GM23248 (cell line): ENCODE measurements at regions not wholly inside any gene's neighbourhood (a gene's known extent, or its start where the extent isn't known, plus 50 kb on each side); places are given as distances from the start of the nearest gene placed in this dataset.

Experiments
- DNase-seq: peaks from one replicate; pipeline ENCODE4 v3.0.0-alpha.2; 2015
- H2AFZ ChIP-seq: fragments of 200-600 bp; sonication (generic); 2 replicates; pipeline ENCODE4 v1.6.1; 2016; ENCODE audit warnings: antibody characterized with exemption
- H3F3A ChIP-seq: fragments of 200-600 bp; sonication (generic); 2 replicates; pipeline ENCODE4 v1.6.1; 2016; ENCODE audit warnings: mild to moderate bottlenecking, antibody characterized with exemption, mixed run types; ENCODE audit not compliant: insufficient read depth
- H3K27ac ChIP-seq: fragments of 200-600 bp; sonication (generic); 2 replicates; pipeline ENCODE4 v1.5.1; 2016; ENCODE audit warnings: mild to moderate bottlenecking
- H3K27me3 ChIP-seq: fragments of 200-600 bp; sonication (generic); replicated peaks from 2 replicates; pipeline ENCODE4 v1.6.1; 2016; ENCODE audit warnings: mild to moderate bottlenecking; ENCODE audit not compliant: insufficient read depth
- H3K36me3 ChIP-seq: fragments of 200-600 bp; sonication (generic); 2 replicates; pipeline ENCODE4 v1.6.1; 2016; ENCODE audit warnings: low read depth, mild to moderate bottlenecking
- H3K4me1 ChIP-seq: fragments of 200-600 bp; sonication (generic); 2 replicates; pipeline ENCODE4 v1.6.1; 2016; ENCODE audit warnings: mild to moderate bottlenecking; ENCODE audit not compliant: insufficient read depth
- H3K4me2 ChIP-seq: fragments of 200-600 bp; sonication (generic); one replicate; pipeline ENCODE4 v1.6.1; 2016; ENCODE audit warnings: mild to moderate bottlenecking; ENCODE audit not compliant: unreplicated experiment
- H3K4me3 ChIP-seq: fragments of 200-600 bp; sonication (generic); 2 replicates; pipeline ENCODE4 v1.5.1; 2016; ENCODE audit warnings: mild to moderate bottlenecking
- H3K79me2 ChIP-seq: fragments of 200-600 bp; sonication (generic); 2 replicates; pipeline ENCODE4 v1.6.1; 2016; ENCODE audit warnings: mild to moderate bottlenecking; ENCODE audit not compliant: insufficient read depth
- H3K9ac ChIP-seq: fragments of 200-600 bp; sonication (generic); 2 replicates; pipeline ENCODE4 v1.6.1; 2016; ENCODE audit warnings: mild to moderate bottlenecking
- H3K9me2 ChIP-seq: fragments of 200-600 bp; sonication (generic); 2 replicates; pipeline ENCODE4 v1.6.1; 2016; ENCODE audit warnings: mixed run types, mild to moderate bottlenecking, moderate library complexity; ENCODE audit not compliant: insufficient read depth
- H3K9me3 ChIP-seq: fragments of 200-600 bp; sonication (generic); one replicate; pipeline ENCODE4 v1.6.1; 2017; ENCODE audit warnings: low read depth
- H4K20me1 ChIP-seq: fragments of 200-600 bp; sonication (generic); 2 replicates; pipeline ENCODE4 v1.6.0; 2016; ENCODE audit not compliant: insufficient read depth
- EZH2 ChIP-seq: fragments of 200-600 bp; sonication (generic); IDR thresholded peaks from 2 replicates; pipeline ENCODE4 v1.6.1; 2018; ENCODE audit warnings: antibody characterized with exemption, mild to moderate bottlenecking; ENCODE audit not compliant: insufficient read depth, poor library complexity, severe bottlenecking
- EZH2phosphoT487 ChIP-seq: fragments of 200-600 bp; sonication (generic); IDR thresholded peaks from 2 replicates; pipeline ENCODE4 v1.6.1; 2018; ENCODE audit warnings: antibody characterized with exemption, moderate library complexity, mild to moderate bottlenecking, low read depth; ENCODE audit not compliant: insufficient read depth
- WGBS, 2 experiments: methylation state at CpG; one replicate each; pipeline ENCODE4 v1.1.6; 2015 to 2017; ENCODE audit warnings: low lambda C conversion rate in 2 of 2, low coverage in 1 of 2; ENCODE audit errors: missing lambda C conversion rate in 2 of 2; 5-methylcytosine and 5-hydroxymethylcytosine counted together
- in situ Hi-C: fragments of 300-500 bp; cut with MboI; formaldehyde crosslinking; loops from 2 replicates; pipeline ENCODE4 v1.15.0; 2020

DNA sequence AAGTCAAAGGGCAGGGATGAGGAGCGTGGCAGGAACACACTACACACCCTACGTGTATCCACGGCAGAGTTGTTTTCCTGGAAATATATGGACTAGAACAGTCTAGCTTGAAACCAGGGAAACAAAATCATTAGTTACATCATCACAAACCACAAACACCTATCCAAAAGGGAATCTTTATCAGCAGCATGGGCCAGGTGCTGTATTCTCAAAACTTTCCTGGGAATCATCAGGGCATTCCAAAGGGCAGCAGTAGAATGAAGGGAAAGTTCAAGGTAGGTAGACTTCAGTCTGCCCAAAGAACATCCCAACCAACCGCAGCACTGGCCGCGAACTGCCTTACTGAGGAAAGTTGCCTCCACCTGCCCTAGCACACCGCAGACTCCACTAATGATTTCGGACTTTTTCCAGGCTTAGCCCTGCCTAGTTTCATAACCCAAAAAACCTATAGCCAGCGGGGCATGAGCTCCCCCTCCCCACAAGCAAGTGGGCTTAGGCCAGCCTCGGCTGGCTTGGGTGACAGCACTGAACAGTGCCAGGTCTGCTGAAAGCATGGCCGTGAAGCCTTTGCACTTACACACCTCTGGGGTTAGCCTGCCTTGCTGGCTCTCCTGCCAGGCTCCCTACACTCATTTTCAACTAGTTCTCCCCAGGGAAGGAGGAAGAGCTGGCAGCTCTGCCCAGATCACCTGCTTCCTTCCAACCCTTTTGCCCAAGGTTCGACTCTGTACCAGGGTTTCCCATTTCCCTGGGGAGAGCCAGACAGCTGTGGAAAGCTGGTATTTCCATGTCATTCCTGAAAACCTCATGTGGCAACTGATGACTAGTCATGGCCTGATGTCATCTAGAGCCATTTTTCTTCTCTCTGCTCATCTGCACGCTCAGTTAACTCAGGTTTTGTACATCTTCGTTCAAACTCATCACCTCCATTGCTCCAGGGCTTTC lies 77.3 kb upstream of the UBAC2 start:
- Histone ChIP-seq H4K20me1 (no peaks in the 10 kb centered on the region), H3K4me1 (peaks cover 24% of the 10 kb centered on the region), H3K9ac (no peak overlapping the region), H3K36me3 (no peaks in the 10 kb centered on the region), H2AFZ (no peak overlapping the region), H3K4me3 (no peak overlapping the region), H3K9me3 (no peaks in the 10 kb centered on the region), H3K27me3 (no peaks in the 10 kb centered on the region), H3K79me2 (no peaks in the 10 kb centered on the region), H3K9me2 (no peaks in the 10 kb centered on the region), H3F3A (peaks cover 17% of the 10 kb centered on the region), H3K4me2 (no peak overlapping the region), H3K27ac (no peak overlapping the region)
- 80 to 86% methylated on average over 14 of the region's 14 CpGs for WGBS, 2 experiments
- in situ Hi-C loops, result no loop called here
- TF ChIP-seq EZH2phosphoT487, result no peak
- TF ChIP-seq EZH2, result no peak
- DNase-seq, result peak; percentile 73

DNA sequence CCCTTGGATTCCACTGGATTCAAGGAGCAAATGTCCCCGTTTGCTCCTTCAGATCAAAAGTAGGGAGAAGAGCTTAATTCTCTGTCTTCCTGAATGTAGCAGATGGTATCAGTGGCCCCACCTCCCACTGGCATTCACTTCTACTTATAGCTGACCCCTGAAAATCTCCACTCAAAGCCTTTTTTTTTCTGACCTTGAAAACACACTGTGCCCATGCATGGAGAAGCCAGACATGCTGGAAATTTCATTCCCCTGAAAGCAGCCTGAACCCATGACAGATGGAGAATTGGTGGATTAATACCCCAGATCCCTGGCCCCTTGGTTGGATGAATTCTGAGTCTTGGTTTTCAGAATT lies 76.6 kb upstream of the UBAC2 start:
- Histone ChIP-seq H3F3A (peaks cover 17% of the 10 kb centered on the region), H3K4me2 (no peak overlapping the region), H3K9me3 (no peaks in the 10 kb centered on the region), H3K9me2 (no peaks in the 10 kb centered on the region), H3K79me2 (no peaks in the 10 kb centered on the region), H4K20me1 (no peaks in the 10 kb centered on the region), H3K27ac (no peak overlapping the region), H2AFZ (no peak overlapping the region), H3K9ac (no peak overlapping the region), H3K4me3 (no peak overlapping the region), H3K36me3 (no peaks in the 10 kb centered on the region), H3K4me1 (peaks cover 24% of the 10 kb centered on the region), H3K27me3 (no peaks in the 10 kb centered on the region)
- in situ Hi-C loops, result no loop called here
- DNase-seq, result no peak
- no peak for TF ChIP-seq EZH2phosphoT487
- TF ChIP-seq EZH2, result no peak
- WGBS, 2 experiments, result 56 to 71% methylated on average over 1 of the region's 1 CpG

GRCh38 chr13:99124794-99125316 lies 75.8 kb upstream of the UBAC2 start:
- peaks cover 24% of the 10 kb centered on the region for H3K4me1 ChIP-seq
- no peak overlapping the region for H3K27ac ChIP-seq
- WGBS, 2 experiments, result 3% methylated on average over 9 of the region's 9 CpGs
- no peaks in the 10 kb centered on the region for H3K79me2 ChIP-seq
- H3K27me3 ChIP-seq, result no peaks in the 10 kb centered on the region
- peak overlapping the region; percentile 34 for H2AFZ ChIP-seq
- DNase-seq, result peak; percentile 69
- no peaks in the 10 kb centered on the region for H3K9me3 ChIP-seq
- H3K4me2 ChIP-seq, result peak overlapping the region; percentile 76
- H3K9ac ChIP-seq, result 0 out of 2 replicates have a peak overlapping the region, but pooled peaks have one; percentile 1
- in situ Hi-C loops, result no loop called here
- H3K9me2 ChIP-seq, result no peaks in the 10 kb centered on the region
- no peaks in the 10 kb centered on the region for H4K20me1 ChIP-seq
- no peak for TF ChIP-seq EZH2phosphoT487
- TF ChIP-seq EZH2, result no peak
- H3K36me3 ChIP-seq, result no peaks in the 10 kb centered on the region
- H3F3A ChIP-seq, result peaks cover 17% of the 10 kb centered on the region
- H3K4me3 ChIP-seq, result peak overlapping the region; percentile 54

DNA sequence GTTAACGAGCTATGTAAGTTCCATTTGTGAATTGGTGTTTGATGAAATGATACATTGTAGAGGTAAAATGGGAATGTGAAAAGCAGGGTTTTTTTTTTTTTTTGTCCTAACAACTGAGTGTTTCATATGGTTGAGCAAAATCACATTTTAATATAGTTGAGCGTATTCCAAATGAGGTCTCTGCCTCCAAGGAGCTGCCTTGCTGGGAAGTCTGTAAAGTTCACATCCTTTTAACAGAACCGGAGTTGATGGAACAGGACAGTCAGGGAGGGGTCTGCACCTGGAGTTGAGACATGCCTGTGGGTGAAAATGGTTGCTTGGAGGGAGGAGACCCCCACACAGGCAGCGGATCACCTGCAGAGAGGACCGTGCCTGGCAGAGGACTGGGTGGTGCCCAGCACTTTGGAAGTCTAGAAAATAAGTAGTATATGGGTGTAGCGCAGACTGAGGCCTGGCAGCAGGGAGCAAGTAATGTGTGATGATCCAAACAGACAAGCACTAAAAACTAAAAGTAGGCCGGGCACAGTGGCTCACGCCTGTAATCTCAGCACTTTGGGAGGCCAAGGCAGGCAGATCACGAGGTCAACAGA lies 75.2 kb upstream of the UBAC2 start:
- Histone ChIP-seq H3K79me2 (no peaks in the 10 kb centered on the region), H3K4me3 (peak overlapping the region; percentile 54), H3K36me3 (no peaks in the 10 kb centered on the region), H3K9ac (0 out of 2 replicates have a peak overlapping the region, but pooled peaks have one; percentile 1), H3K27ac (no peak overlapping the region), H3F3A (peaks cover 17% of the 10 kb centered on the region), H2AFZ (peak overlapping the region; percentile 34), H3K9me3 (no peaks in the 10 kb centered on the region), H3K4me2 (peak overlapping the region; percentile 76), H3K27me3 (no peaks in the 10 kb centered on the region), H4K20me1 (no peaks in the 10 kb centered on the region), H3K4me1 (peaks cover 24% of the 10 kb centered on the region), H3K9me2 (no peaks in the 10 kb centered on the region)
- in situ Hi-C loops, result no loop called here
- TF ChIP-seq EZH2 (no peak), EZH2phosphoT487 (no peak)
- 33 to 34% methylated on average over 9 of the region's 9 CpGs for WGBS, 2 experiments
- DNase-seq, result peak; percentile 14
